SU-DHL-6 (cell line): ENCODE measurements at regions not wholly inside any gene's neighbourhood (a gene's known extent, or its start where the extent isn't known, plus 50 kb on each side); places are given as distances from the start of the nearest gene placed in this dataset.

Experiments
- EZH2phosphoT487 ChIP-seq: fragments of 200-600 bp; sonication (generic), shearing (Covaris generic); conservative IDR thresholded peaks from 2 replicates; pipeline ENCODE4 v1.6.1; 2018; ENCODE audit warnings: mild to moderate bottlenecking, antibody characterized with exemption, low read length, moderate library complexity, mixed read lengths
- TF ChIP-seq, protein P1 (sequence below): fragments of 200-600 bp; sonication (generic); IDR thresholded peaks from one replicate; pipeline ENCODE4 v1.5.1; 2017; ENCODE audit warnings: antibody characterized with exemption, mild to moderate bottlenecking, low read length, moderate library complexity; ENCODE audit not compliant: insufficient read depth, poor library complexity, severe bottlenecking

DNA sequence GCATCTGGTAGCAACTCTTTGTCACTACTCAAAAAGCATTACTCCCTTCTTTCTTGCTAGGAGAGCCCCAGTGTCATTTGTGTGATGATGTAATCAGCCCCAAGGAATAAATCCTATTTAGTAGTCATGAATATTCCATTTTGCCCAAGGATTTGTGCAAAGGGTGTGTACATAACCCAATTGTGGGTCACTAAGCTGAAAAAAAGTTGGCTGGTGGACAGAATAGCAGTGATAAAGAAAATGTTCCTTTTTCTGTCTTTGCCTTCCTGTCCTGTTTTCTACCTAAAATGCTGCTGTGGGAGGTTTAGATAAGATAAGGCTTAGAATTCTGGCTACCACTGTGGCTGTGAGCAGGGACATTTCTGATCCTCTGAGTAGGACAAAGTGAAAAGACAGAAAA is 223.1 kb upstream of the ITGA1 start:
- TF ChIP-seq, protein P1, sequence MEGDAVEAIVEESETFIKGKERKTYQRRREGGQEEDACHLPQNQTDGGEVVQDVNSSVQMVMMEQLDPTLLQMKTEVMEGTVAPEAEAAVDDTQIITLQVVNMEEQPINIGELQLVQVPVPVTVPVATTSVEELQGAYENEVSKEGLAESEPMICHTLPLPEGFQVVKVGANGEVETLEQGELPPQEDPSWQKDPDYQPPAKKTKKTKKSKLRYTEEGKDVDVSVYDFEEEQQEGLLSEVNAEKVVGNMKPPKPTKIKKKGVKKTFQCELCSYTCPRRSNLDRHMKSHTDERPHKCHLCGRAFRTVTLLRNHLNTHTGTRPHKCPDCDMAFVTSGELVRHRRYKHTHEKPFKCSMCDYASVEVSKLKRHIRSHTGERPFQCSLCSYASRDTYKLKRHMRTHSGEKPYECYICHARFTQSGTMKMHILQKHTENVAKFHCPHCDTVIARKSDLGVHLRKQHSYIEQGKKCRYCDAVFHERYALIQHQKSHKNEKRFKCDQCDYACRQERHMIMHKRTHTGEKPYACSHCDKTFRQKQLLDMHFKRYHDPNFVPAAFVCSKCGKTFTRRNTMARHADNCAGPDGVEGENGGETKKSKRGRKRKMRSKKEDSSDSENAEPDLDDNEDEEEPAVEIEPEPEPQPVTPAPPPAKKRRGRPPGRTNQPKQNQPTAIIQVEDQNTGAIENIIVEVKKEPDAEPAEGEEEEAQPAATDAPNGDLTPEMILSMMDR = no peak
- TF ChIP-seq EZH2phosphoT487 = no peak
